Stimulated activated CD8-positive, alpha-beta memory T cell treated with anti-CD3 and anti-CD28 coated beads, Interleukin-12 subunit alpha, Interleukin-12 subunit beta, amount 100 ng/mL, for 4 hours (primary cell): ENCODE measurements at regions not wholly inside any gene's neighbourhood (a gene's known extent, or its start where the extent isn't known, plus 50 kb on each side); places are given as distances from the start of the nearest gene placed in this dataset.

Source experiments
- DNase-seq: peaks from one replicate; pipeline ENCODE4 v3.0.0-alpha.2; 2020; ENCODE audit warnings: low read depth

DNA sequence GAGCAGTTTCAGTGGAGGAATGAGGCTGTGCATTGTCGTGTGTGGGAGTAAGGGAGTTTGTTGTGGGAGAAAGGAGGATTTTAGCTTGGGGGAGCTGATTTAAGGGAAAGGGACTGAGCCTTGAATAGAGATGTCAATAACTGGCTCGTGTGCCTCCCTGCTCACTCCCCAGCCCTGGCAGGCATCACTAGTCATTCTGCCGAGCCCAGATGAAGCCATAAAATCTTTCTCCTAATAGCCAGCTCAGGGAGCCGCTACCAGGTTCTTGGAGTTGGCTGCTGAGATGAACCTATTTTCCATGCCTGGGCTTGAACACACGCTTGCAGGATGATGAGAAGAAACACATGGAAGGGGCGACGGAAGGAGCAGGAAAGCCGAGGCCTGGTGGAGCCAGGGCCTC, 65.0 kb upstream of the POU3F1 start:
- DNase-seq: no peak

DNA sequence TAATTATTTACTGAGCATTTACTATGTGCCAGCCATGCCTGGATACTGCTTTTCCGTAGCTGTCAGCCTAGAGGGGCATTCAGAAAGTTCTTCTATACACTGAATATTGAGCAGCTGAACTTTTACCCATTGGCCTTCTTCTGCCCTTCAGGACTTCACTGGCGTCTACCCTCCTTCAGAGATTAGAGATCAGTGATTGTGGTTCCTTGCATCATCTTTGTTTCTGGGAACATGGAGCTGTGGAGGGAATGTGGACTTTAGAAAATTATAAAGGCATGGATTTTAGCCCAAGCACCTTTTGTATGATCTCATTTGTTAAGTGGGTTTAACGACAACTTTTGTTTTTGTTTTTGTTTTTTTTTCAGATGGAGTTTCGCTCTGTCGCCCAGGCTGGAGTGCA, 58.7 kb upstream of the POU3F1 start:
- DNase-seq: no peak

DNA sequence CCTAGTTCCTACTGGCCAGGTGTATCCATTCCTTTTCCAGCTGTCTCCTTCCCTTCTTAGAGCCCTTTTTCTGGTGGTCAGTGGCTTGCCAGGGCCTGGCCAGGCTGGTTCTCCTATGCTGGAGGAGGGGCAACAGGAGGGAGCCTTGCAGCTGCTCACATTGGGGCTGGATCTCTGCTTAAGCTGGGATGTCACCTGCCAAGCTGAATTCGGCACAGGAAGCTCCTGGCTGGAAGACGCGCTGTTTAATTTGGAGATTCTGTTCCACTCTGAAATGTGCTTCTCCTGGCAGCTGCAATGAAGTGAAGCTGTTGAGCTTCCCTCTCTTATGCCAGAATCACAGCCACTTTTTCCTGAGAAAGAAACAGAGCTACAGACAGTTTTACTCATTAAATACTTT, 56.0 kb upstream of the POU3F1 start:
- no peak for DNase-seq

DNA sequence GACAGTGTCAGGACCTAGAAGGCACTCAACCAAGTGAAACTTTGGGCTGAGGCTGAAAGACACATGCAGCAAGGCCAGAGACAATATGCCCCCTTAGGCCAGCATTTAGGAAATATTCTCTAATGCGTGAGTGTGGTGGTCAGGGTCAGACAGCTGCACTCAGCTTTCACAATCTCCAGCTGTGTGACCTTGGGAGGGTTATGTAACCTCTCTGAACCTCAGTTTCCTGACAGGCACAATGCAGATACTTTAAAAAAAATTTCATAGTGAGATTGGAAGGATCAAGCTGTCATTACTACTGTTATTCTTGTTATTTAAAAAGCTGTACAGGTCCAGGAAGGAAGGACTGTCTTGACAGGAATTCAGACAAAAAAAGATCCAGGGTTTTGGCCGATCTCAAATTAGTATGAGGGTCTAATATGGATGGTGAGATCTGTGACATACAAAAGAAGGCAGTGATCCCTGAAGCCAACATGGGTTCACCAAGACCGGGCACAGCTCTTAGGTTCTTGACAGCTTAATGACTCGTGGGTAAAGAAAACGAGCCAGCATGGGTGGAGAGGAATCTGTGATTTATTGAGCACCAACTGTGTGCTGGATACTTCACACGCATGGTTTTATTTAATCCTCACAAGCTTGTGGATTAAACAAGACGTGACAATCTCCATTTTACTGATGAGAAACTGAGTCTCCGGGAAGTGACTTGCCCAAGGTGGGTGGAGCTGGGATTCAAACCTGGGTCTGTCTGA, 54.6 kb upstream of the POU3F1 start:
- no peak for DNase-seq

DNA sequence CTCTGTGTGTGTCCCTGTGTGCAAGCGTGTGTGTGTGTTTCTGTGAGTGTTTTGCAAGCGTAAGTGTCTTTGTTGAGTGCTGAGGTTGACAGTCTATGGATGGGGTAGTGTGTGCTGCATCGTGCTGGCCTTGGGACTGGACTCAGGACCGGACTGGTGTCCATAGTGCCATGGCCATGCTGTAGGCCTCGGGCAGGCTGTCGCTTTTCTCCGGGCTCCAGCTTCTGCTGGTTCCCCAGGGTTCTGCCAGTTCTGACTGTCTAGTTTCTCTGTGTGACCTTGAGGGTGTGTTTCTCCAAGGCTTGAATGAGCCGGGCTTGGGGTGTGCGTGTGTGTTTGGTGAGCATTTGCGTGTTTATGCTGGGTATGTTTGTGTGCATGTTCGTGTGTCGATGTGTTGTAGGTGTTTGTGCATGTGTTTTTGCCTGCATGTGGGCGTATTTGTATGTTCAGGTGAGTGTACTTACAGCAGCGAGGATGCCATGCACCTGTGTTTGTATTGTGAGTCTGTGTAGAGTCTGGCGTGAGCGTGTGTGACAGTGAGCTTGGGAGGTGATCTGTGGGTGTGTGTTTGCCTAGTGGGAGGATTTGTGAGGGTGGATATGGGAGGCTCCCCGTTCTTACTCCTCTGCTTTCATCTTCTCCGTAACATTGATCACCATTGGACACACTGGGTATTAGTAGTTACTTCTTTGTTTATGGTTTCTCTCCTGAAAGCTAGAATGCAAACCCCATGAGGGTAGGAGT, 51.7 kb upstream of the POU3F1 start:
- DNase-seq: no peak

DNA sequence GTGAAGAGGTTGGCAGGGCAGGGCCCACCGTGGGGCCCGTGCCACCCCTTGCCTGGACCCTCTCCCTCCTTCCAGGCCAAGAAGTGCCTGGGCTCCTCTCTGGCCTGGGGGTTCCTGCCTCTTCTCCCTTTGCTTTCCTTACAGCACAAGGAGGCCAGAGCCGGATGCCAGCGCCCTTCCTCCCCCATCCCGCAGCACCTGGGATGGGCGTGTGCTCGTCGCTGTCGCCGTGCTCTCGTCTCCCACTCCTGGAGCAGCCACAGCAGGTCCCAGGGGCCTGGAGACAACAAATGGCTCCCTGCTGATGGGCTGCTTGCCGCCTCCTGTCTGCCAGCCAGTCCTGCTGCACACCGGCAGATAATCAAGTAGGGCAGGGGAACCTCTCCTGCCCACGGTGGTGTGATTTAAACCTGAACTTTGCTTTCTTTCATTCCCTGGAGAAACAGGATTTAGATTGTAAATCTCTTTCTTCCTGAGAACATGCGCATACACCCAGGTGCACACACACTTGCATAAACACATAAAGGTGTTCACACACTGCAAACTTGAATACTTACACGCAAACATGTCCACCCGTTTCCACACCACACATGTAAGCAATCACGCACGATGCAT, 50.8 kb upstream of the POU3F1 start:
- DNase-seq: no peak
